PFSK-1 (cell line): ENCODE measurements at regions not wholly inside any gene's neighbourhood (a gene's known extent, or its start where the extent isn't known, plus 50 kb on each side); places are given as distances from the start of the nearest gene placed in this dataset.

ENCODE experiments used
- FOXP2 ChIP-seq: optimal IDR thresholded peaks from 2 replicates; pipeline ENCODE3; 2011; ENCODE audit warnings: borderline replicate concordance, control low read depth, inconsistent platforms; ENCODE audit not compliant: insufficient read depth; ENCODE audit errors: extremely low read length, extremely low read depth
- POLR2AphosphoS5 ChIP-seq: IDR thresholded peaks from 2 replicates; pipeline ENCODE4 v1.6.1; 2012; ENCODE audit warnings: low read depth, mild to moderate bottlenecking, control low read depth, low read length, moderate library complexity
- REST ChIP-seq, 2 experiments: IDR thresholded peaks; 2 replicates each; pipeline versions ENCODE4 v1.6.1 to v1.8.0; 2011 to 2012; ENCODE audit warnings: low read depth in 2 of 2, low read length in 2 of 2, control low read depth in 1 of 2, inconsistent platforms in 1 of 2, mild to moderate bottlenecking in 1 of 2, moderate library complexity in 1 of 2; ENCODE audit not compliant: insufficient read depth in 1 of 2
- SIN3A ChIP-seq: IDR thresholded peaks from 2 replicates; pipeline ENCODE4 v1.6.1; 2012; ENCODE audit warnings: mild to moderate bottlenecking, low read length, moderate library complexity, borderline replicate concordance; ENCODE audit not compliant: insufficient read depth
- TAF1 ChIP-seq: IDR thresholded peaks from 2 replicates; pipeline ENCODE4 v1.6.1; 2012; ENCODE audit warnings: low read length, control low read depth, borderline replicate concordance; ENCODE audit not compliant: insufficient read depth

GRCh38 chr9:115673599-115673998, 480.0 kb upstream of the PAPPA start:
- no peak for TF ChIP-seq POLR2AphosphoS5
- no peak for TF ChIP-seq SIN3A
- no peak for TF ChIP-seq REST (IDR thresholded peaks at IDR 0.05; ENCODE audit: insufficient read depth in 1 of 2, low read depth in 2 of 2, low read length in 2 of 2)
- TF ChIP-seq TAF1 = no peak
- no peak for TF ChIP-seq FOXP2
